ENCODE measurements at regions not wholly inside any gene's neighbourhood (a gene's known extent, or its start where the extent isn't known, plus 50 kb on each side); places are given as distances from the start of the nearest gene placed in this dataset.
A peak's percentile ranks its signal among the peaks of the same experiment; 100 is the strongest.
"Not testable (repeated sequence)": the region's sequence is repeated elsewhere in the genome, so short reads cannot be mapped to it uniquely, and the experiment has no call there.

- TF ChIP-seq CTCF (IDR thresholded peaks at IDR 0.05), result no peak
- DNase-seq, result no peak
- peaks cover 19% of the 10 kb centered on the region for H3K36me3 Mint-ChIP-seq (ENCODE audit: low read depth)
- H3K9me3 Mint-ChIP-seq, result peaks cover 21% of the 10 kb centered on the region
- H3K27me3 Mint-ChIP-seq (ENCODE audit: low read depth, poor library complexity), result peaks cover 10% of the 10 kb centered on the region
- no peak overlapping the region for H3K27ac Mint-ChIP-seq
- H3K4me3 Mint-ChIP-seq, result no peak overlapping the region
- peaks cover 33% of the 10 kb centered on the region for H3K4me1 Mint-ChIP-seq
Measured at GRCh38 chr3:194062830-194063229, 73.1 kb upstream of the HES1 start.

GRCh38 chr3:194064380-194065332 is 71.3 kb upstream of the HES1 start:
- Mint-ChIP-seq H3K27me3 (ENCODE audit: low read depth, poor library complexity) (peaks cover 12% of the 10 kb centered on the region), H3K4me3 (no peak overlapping the region), H3K4me1 (peaks cover 30% of the 10 kb centered on the region), H3K9me3 (peaks cover 34% of the 10 kb centered on the region), H3K36me3 (ENCODE audit: low read depth) (peaks cover 25% of the 10 kb centered on the region), H3K27ac (no peak overlapping the region)
- TF ChIP-seq CTCF (IDR thresholded peaks at IDR 0.05), result no peak
- no peak for DNase-seq

- Mint-ChIP-seq H3K27me3 (ENCODE audit: low read depth, poor library complexity) (peaks cover 14% of the 10 kb centered on the region), H3K4me1 (peaks cover 44% of the 10 kb centered on the region), H3K9me3 (peaks cover 38% of the 10 kb centered on the region), H3K36me3 (ENCODE audit: low read depth) (peaks cover 25% of the 10 kb centered on the region)
- H3K27ac Mint-ChIP-seq, H3K4me3 Mint-ChIP-seq, DNase-seq: not testable (repeated sequence)
Measured at GRCh38 chr3:194067327-194067726, 68.6 kb upstream of the HES1 start.

- Mint-ChIP-seq H3K9me3 (peaks cover 39% of the 10 kb centered on the region), H3K27ac (no peak overlapping the region), H3K4me1 (peaks cover 51% of the 10 kb centered on the region), H3K4me3 (no peak overlapping the region), H3K36me3 (ENCODE audit: low read depth) (peaks cover 25% of the 10 kb centered on the region), H3K27me3 (ENCODE audit: low read depth, poor library complexity) (peaks cover 16% of the 10 kb centered on the region)
- TF ChIP-seq CTCF (IDR thresholded peaks at IDR 0.05), result no peak
- no peak for DNase-seq
Measured at GRCh38 chr3:194067949-194068362, 68.0 kb upstream of the HES1 start.

- DNase-seq, result no peak
- TF ChIP-seq CTCF (IDR thresholded peaks at IDR 0.05), result no peak
- peaks cover 25% of the 10 kb centered on the region for H3K36me3 Mint-ChIP-seq (ENCODE audit: low read depth)
- peaks cover 41% of the 10 kb centered on the region for H3K4me1 Mint-ChIP-seq
- peak overlapping the region; percentile 39 for H3K27ac Mint-ChIP-seq
- peaks cover 20% of the 10 kb centered on the region for H3K27me3 Mint-ChIP-seq (ENCODE audit: low read depth, poor library complexity)
- peak overlapping the region; percentile 66 for H3K4me3 Mint-ChIP-seq
- H3K9me3 Mint-ChIP-seq, result peaks cover 46% of the 10 kb centered on the region
Measured at GRCh38 chr3:194069421-194070219, 66.3 kb upstream of the HES1 start.

- Mint-ChIP-seq H3K9me3 (peaks cover 46% of the 10 kb centered on the region), H3K36me3 (ENCODE audit: low read depth) (peaks cover 25% of the 10 kb centered on the region), H3K27me3 (ENCODE audit: low read depth, poor library complexity) (peaks cover 16% of the 10 kb centered on the region), H3K27ac (peak overlapping the region; percentile 57), H3K4me1 (peaks cover 39% of the 10 kb centered on the region), H3K4me3 (peak overlapping the region; percentile 71)
- DNase-seq, result no peak
- no peak for TF ChIP-seq CTCF (IDR thresholded peaks at IDR 0.05)
Measured at GRCh38 chr3:194070220-194070633, 65.7 kb upstream of the HES1 start.

Measured in nephron progenitor cell (in vitro differentiated cells).